Chondrocyte (in vitro differentiated cells): ENCODE measurements at regions not wholly inside any gene's neighbourhood (a gene's known extent, or its start where the extent isn't known, plus 50 kb on each side); places are given as distances from the start of the nearest gene placed in this dataset.

Experiments
- DNase-seq: peaks from one replicate; pipeline ENCODE4 v3.0.0; 2021; ENCODE audit warnings: mixed read lengths, low spot score
- H3K27ac Mint-ChIP-seq: one replicate; pipeline ENCODE4 v1.8.0; 2021; ENCODE audit warnings: mild to moderate bottlenecking, moderate library complexity, mixed read lengths; ENCODE audit not compliant: unreplicated experiment
- H3K27me3 Mint-ChIP-seq: 2 replicates; pipeline ENCODE4 v1.8.0; 2021; ENCODE audit warnings: low read depth, mixed read lengths
- H3K36me3 Mint-ChIP-seq: 2 replicates; pipeline ENCODE4 v1.8.0; 2021; ENCODE audit warnings: low read depth, mixed read lengths
- H3K4me1 Mint-ChIP-seq: 2 replicates; pipeline ENCODE4 v1.8.0; 2021; ENCODE audit warnings: low read depth, mild to moderate bottlenecking, mixed read lengths
- H3K4me3 Mint-ChIP-seq: one replicate; pipeline ENCODE4 v1.8.0; 2021; ENCODE audit warnings: mild to moderate bottlenecking, moderate library complexity, mixed read lengths; ENCODE audit not compliant: unreplicated experiment
- H3K9me3 Mint-ChIP-seq: 2 replicates; pipeline ENCODE4 v1.8.0; 2021; ENCODE audit warnings: low read depth, mixed read lengths
- TF ChIP-seq, protein P1 (sequence below): fragments of 200-600 bp; sonication (generic); IDR thresholded peaks from 2 replicates; pipeline ENCODE4 v1.5.0; 2021; ENCODE audit warnings: antibody characterized with exemption, mild to moderate bottlenecking, moderate library complexity

DNA sequence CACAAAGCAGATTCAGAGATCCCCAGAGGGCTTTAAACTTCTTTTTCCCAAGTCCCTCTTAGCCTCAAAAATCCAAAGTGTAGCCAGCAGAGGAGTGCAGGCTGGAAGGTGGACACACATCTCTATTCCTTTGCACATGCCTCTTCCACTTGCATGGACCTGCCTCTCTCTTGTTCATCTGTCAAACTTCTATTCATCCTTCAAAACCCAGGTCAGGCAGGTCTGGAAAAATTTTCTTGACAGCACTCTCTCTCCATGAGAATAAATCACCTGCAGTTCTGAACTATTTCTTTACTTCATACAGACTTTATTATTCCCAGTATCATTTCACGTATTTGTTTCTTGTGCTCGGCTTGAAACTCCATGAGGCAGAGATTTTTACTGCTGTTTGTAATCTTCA is 127.5 kb downstream of the SS18 start:
- Mint-ChIP-seq H3K4me1 (no peaks in the 10 kb centered on the region), H3K27me3 (peaks cover 17% of the 10 kb centered on the region), H3K9me3 (no peaks in the 10 kb centered on the region), H3K4me3 (no peak overlapping the region), H3K36me3 (no peaks in the 10 kb centered on the region), H3K27ac (no peak overlapping the region)
- DNase-seq, result no peak
- TF ChIP-seq, protein P1, sequence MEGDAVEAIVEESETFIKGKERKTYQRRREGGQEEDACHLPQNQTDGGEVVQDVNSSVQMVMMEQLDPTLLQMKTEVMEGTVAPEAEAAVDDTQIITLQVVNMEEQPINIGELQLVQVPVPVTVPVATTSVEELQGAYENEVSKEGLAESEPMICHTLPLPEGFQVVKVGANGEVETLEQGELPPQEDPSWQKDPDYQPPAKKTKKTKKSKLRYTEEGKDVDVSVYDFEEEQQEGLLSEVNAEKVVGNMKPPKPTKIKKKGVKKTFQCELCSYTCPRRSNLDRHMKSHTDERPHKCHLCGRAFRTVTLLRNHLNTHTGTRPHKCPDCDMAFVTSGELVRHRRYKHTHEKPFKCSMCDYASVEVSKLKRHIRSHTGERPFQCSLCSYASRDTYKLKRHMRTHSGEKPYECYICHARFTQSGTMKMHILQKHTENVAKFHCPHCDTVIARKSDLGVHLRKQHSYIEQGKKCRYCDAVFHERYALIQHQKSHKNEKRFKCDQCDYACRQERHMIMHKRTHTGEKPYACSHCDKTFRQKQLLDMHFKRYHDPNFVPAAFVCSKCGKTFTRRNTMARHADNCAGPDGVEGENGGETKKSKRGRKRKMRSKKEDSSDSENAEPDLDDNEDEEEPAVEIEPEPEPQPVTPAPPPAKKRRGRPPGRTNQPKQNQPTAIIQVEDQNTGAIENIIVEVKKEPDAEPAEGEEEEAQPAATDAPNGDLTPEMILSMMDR, result no peak

DNA sequence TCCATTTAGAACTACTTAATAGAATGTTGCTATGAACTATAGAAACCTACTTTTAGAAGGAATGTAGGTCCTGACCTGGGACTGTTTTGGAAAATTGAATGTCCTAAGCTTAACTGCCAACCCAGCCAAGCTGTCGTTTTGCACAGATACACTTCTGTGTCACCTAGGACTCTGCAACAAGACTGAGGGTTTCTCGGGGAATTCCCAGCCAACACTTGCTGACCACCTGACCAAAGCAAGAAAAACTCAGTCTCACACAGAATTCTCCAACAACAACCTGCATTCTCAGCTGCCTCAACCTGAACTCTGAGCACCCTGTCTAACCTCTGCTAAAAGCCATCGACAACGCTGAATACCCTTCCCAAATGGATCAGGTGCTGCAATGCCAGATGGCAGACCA is 128.2 kb downstream of the SS18 start:
- no peak overlapping the region for H3K27ac Mint-ChIP-seq
- H3K27me3 Mint-ChIP-seq, result peaks cover 17% of the 10 kb centered on the region

DNA sequence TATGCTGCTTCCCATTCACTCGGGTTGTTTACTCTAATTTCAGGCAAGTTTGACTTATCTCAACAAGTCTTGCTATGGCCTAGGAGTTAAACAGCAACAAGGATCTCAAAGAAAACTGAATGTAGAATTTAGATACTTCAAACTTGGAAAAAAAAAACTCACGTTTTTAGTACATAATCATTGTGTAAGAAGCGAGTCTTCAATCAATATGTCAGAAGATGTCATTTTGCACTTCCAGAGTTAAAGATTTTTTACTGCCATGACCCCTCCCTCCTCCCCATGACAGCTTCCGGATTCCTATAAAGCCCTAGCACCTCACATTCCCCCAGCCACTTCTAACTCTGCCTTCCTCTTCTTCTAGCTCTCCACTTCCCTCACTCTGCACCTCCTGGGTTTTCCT is 133.4 kb downstream of the SS18 start:
- Mint-ChIP-seq H3K27ac (no peak overlapping the region), H3K4me1 (no peaks in the 10 kb centered on the region), H3K36me3 (peaks cover 2% of the 10 kb centered on the region), H3K4me3 (no peak overlapping the region), H3K9me3 (no peaks in the 10 kb centered on the region), H3K27me3 (peaks cover 2% of the 10 kb centered on the region)
- TF ChIP-seq, protein P1, result no peak
- no peak for DNase-seq

More for the DNA sequence above, 128.2 kb downstream of the SS18 start:
- peaks cover 1% of the 10 kb centered on the region for H3K36me3 Mint-ChIP-seq
- H3K9me3 Mint-ChIP-seq, result no peaks in the 10 kb centered on the region
- no peak for DNase-seq
- TF ChIP-seq, protein P1, result no peak
- no peaks in the 10 kb centered on the region for H3K4me1 Mint-ChIP-seq
- no peak overlapping the region for H3K4me3 Mint-ChIP-seq

DNA sequence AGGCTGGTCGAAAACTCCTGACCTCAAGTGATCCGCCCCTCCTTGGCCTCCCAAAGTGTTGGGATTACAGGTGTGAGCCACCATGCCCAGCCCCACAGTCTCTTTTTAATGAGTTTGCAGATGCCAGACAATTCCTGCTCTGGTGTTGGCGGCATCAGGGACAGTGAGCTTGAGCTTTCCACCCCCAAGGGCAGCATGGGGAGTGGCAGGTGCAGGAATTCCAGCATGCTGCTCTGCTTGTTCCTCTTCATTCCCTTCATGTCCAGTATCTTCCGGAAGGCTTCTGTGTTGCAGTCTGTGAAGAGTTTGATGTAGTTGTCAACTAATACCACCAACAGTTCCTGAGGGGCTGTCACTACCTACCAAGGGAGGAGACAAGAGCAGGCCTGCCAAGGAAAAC is 137.3 kb downstream of the SS18 start:
- no peaks in the 10 kb centered on the region for H3K4me1 Mint-ChIP-seq
- TF ChIP-seq, protein P1, result no peak
- no peak overlapping the region for H3K4me3 Mint-ChIP-seq
- H3K9me3 Mint-ChIP-seq, result peaks cover 11% of the 10 kb centered on the region
- no peak for DNase-seq
- peaks cover 5% of the 10 kb centered on the region for H3K36me3 Mint-ChIP-seq
- H3K27me3 Mint-ChIP-seq, result peaks cover 4% of the 10 kb centered on the region
- no peak overlapping the region for H3K27ac Mint-ChIP-seq

DNA sequence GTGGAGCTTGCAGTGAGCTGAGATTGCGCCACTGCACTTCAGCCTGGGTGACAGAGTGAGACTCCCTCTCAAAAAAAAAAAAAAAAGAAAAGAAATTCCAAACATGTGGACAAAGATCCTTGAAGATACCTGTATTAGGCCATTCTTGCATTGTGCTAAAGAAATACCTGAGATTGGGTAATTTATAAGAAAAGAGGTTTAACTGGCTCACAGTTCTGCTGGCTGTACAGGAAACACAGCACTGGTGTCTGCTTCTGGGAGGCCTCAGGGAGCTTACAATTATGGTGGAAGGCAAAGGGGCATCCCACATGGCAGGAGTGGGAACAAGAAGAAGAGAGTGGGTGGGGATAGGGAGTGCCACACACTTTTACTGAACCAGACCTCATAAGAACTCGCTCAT is 140.1 kb downstream of the SS18 start:
- TF ChIP-seq, protein P1, result no peak
- H3K4me3 Mint-ChIP-seq, result no peak overlapping the region
- no peak for DNase-seq
- no peak overlapping the region for H3K27ac Mint-ChIP-seq
- no peaks in the 10 kb centered on the region for H3K4me1 Mint-ChIP-seq
- H3K9me3 Mint-ChIP-seq, result peaks cover 11% of the 10 kb centered on the region
- peaks cover 5% of the 10 kb centered on the region for H3K27me3 Mint-ChIP-seq
- peaks cover 4% of the 10 kb centered on the region for H3K36me3 Mint-ChIP-seq
